Activated CD4-positive, alpha-beta memory T cell treated with anti-CD3 and anti-CD28 coated beads for 36 hours (primary cell): ENCODE measurements at regions not wholly inside any gene's neighbourhood (a gene's known extent, or its start where the extent isn't known, plus 50 kb on each side); places are given as distances from the start of the nearest gene placed in this dataset.

Experiments
- CTCF ChIA-PET: fragments of 350-600 bp; sonication (Branson Sonifier 250); formaldehyde crosslinking; loops from one replicate; lab custom pipeline; 2021; ENCODE audit warnings: antibody characterized with exemption, inconsistent platforms; lab: Charles Lee
- POLR2A ChIA-PET: fragments of 350-600 bp; sonication (Branson Sonifier 250); formaldehyde crosslinking; loops from one replicate; lab custom pipeline; 2021; ENCODE audit warnings: antibody characterized with exemption; lab: Charles Lee
- DNase-seq: peaks from one replicate; pipeline ENCODE4 v3.0.0-alpha.2; 2020
- H3K27ac Mint-ChIP-seq: one replicate; pipeline ENCODE4 v1.8.0; 2021; ENCODE audit warnings: mixed read lengths
- H3K27me3 Mint-ChIP-seq: one replicate; pipeline ENCODE4 v1.8.0; 2021; ENCODE audit warnings: mixed read lengths
- H3K36me3 Mint-ChIP-seq: one replicate; pipeline ENCODE4 v1.8.0; 2021; ENCODE audit warnings: mixed read lengths
- H3K4me1 Mint-ChIP-seq: one replicate; pipeline ENCODE4 v1.8.0; 2021; ENCODE audit warnings: low read depth, mixed read lengths
- H3K4me3 Mint-ChIP-seq: one replicate; pipeline ENCODE4 v1.8.0; 2021; ENCODE audit warnings: mild to moderate bottlenecking, mixed read lengths
- H3K9me3 Mint-ChIP-seq: one replicate; pipeline ENCODE4 v1.8.0; 2021; ENCODE audit warnings: mixed read lengths
- intact Hi-C: fragments of 100-400 bp; cut with micrococcal nuclease; formaldehyde crosslinking; loops from one replicate; pipeline ENCODE4 v1.15.1; 2023

GRCh38 chr18:13984080-13984479 lies 68.7 kb upstream of the MC2R start:
- Mint-ChIP-seq H3K4me1 (no peaks in the 10 kb centered on the region), H3K4me3 (no peak overlapping the region), H3K9me3 (no peaks in the 10 kb centered on the region), H3K36me3 (no peaks in the 10 kb centered on the region), H3K27ac (no peak overlapping the region), H3K27me3 (peaks cover 6% of the 10 kb centered on the region)
- no peak for DNase-seq
- ChIA-PET POLR2A (no interaction called here), CTCF (no interaction called here)
- intact Hi-C loops: no loop called here

- no peak overlapping the region for H3K4me3 Mint-ChIP-seq
- intact Hi-C loops: no loop called here
- ChIA-PET POLR2A (no interaction called here), CTCF (no interaction called here)
- no peaks in the 10 kb centered on the region for H3K9me3 Mint-ChIP-seq
- H3K36me3 Mint-ChIP-seq: no peaks in the 10 kb centered on the region
- no peaks in the 10 kb centered on the region for H3K4me1 Mint-ChIP-seq
- no peak overlapping the region for H3K27ac Mint-ChIP-seq
- DNase-seq: no peak
- peaks cover 6% of the 10 kb centered on the region for H3K27me3 Mint-ChIP-seq
Observed at GRCh38 chr18:13983506-13983905, 68.2 kb upstream of the MC2R start.

- no peaks in the 10 kb centered on the region for H3K9me3 Mint-ChIP-seq
- H3K27ac Mint-ChIP-seq: no peak overlapping the region
- H3K4me1 Mint-ChIP-seq: no peaks in the 10 kb centered on the region
- H3K27me3 Mint-ChIP-seq: peaks cover 6% of the 10 kb centered on the region
- no peak overlapping the region for H3K4me3 Mint-ChIP-seq
- intact Hi-C loops: no loop called here
- CTCF ChIA-PET: no interaction called here
- POLR2A ChIA-PET: no interaction called here
- no peaks in the 10 kb centered on the region for H3K36me3 Mint-ChIP-seq
- DNase-seq: no peak
Observed at GRCh38 chr18:13982126-13982525, 66.8 kb upstream of the MC2R start.

GRCh38 chr18:13973061-13973575 lies 57.8 kb upstream of the MC2R start:
- H3K27ac Mint-ChIP-seq: no peak overlapping the region
- H3K4me1 Mint-ChIP-seq: no peaks in the 10 kb centered on the region
- H3K27me3 Mint-ChIP-seq: no peaks in the 10 kb centered on the region
- no peak overlapping the region for H3K4me3 Mint-ChIP-seq
- POLR2A ChIA-PET: no interaction called here
- intact Hi-C loops: no loop called here
- CTCF ChIA-PET: interaction anchor here (1.0 kb wide), 1 partner anchor 16 kb away, joined by 3 read pairs; no protein-coding TSS in a partner anchor
- DNase-seq: no peak
- H3K36me3 Mint-ChIP-seq: no peaks in the 10 kb centered on the region
- H3K9me3 Mint-ChIP-seq: no peaks in the 10 kb centered on the region
